Stimulated activated naive CD8-positive, alpha-beta T cell treated with anti-CD3 and anti-CD28 coated beads, Interleukin-15, amount 100 ng/mL, for 72 hours (primary cell): ENCODE measurements at regions not wholly inside any gene's neighbourhood (a gene's known extent, or its start where the extent isn't known, plus 50 kb on each side); places are given as distances from the start of the nearest gene placed in this dataset.
A peak's percentile ranks its signal among the peaks of the same experiment; 100 is the strongest.

Experiments used
- ATAC-seq: fragments of 150-1000 bp; cut with Tn5 transposase; 2 replicates; pipeline ENCODE4 v1.10.0; 2021; ENCODE audit warnings: mild to moderate bottlenecking, moderate library complexity
- DNase-seq, 2 donors: peaks; one replicate each; pipeline ENCODE4 v3.0.0; 2021 to 2022
- H3K27ac Mint-ChIP-seq, 2 donors: one replicate each; pipeline ENCODE4 v1.8.0; 2022; ENCODE audit warnings: mild to moderate bottlenecking in 2 of 2, mixed read lengths in 2 of 2, moderate library complexity in 2 of 2
- H3K27me3 Mint-ChIP-seq: one replicate; pipeline ENCODE4 v1.8.0; 2022; ENCODE audit warnings: mixed read lengths
- H3K4me1 Mint-ChIP-seq: one replicate; pipeline ENCODE4 v1.8.0; 2022; ENCODE audit warnings: mild to moderate bottlenecking, mixed read lengths
- H3K4me3 Mint-ChIP-seq, 2 donors: one replicate each; pipeline ENCODE4 v1.8.0; 2022; ENCODE audit warnings: mild to moderate bottlenecking in 2 of 2, mixed read lengths in 2 of 2, moderate library complexity in 1 of 2
- H3K9me3 Mint-ChIP-seq, 2 donors: one replicate each; pipeline ENCODE4 v1.8.0; 2022; ENCODE audit warnings: mixed read lengths in 2 of 2

- Mint-ChIP-seq H3K4me3 (no peak overlapping the region), H3K27me3 (no peaks in the 10 kb centered on the region), H3K9me3 (no peaks in the 10 kb centered on the region), H3K4me1 (peaks cover 7% of the 10 kb centered on the region), H3K27ac (no peak overlapping the region)
- no peak for ATAC-seq
- DNase-seq: no peak
Measured at GRCh38 chr3:13222891-13223573, 149.8 kb upstream of the IQSEC1 start.

- ATAC-seq (no peak), DNase-seq (no peak)
- H3K4me1 Mint-ChIP-seq: peaks cover 7% of the 10 kb centered on the region
- no peak overlapping the region for H3K4me3 Mint-ChIP-seq
- no peaks in the 10 kb centered on the region for H3K9me3 Mint-ChIP-seq
- H3K27ac Mint-ChIP-seq: no peak overlapping the region
- no peaks in the 10 kb centered on the region for H3K27me3 Mint-ChIP-seq
Measured at GRCh38 chr3:13222131-13222530, 148.9 kb upstream of the IQSEC1 start.

GRCh38 chr3:13221491-13222061 is 148.3 kb upstream of the IQSEC1 start:
- peak; percentile 18 for ATAC-seq

DNA sequence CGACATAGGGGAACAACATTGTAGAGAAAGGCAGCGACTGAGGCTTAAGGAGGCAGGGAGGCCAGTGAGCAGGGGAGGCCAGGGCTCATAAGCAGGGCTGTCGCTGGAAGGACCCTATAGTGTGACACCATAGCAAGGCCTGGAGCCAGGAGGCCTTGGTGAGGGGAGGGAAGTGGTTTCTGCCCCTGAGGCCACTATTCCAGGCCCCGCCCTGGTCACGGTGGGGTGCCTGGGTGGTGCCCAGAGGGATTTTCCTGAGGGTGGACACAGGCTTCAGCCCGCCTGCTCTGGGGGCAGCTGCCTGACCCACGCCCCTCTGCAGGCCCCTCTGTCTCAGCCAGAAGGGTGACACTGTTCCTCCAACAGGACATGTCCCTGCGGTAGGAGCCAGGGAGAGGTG is 147.8 kb upstream of the IQSEC1 start:
- Mint-ChIP-seq H3K27me3 (no peaks in the 10 kb centered on the region), H3K9me3 (no peaks in the 10 kb centered on the region), H3K4me3 (no peak overlapping the region), H3K27ac (no peak overlapping the region), H3K4me1 (peaks cover 7% of the 10 kb centered on the region)
- DNase-seq (no peak), ATAC-seq (peak; percentile 11)

More at GRCh38 chr3:13221491-13222061, 148.3 kb upstream of the IQSEC1 start:
- H3K27ac Mint-ChIP-seq: no peak overlapping the region
- DNase-seq: no peak
- H3K27me3 Mint-ChIP-seq: no peaks in the 10 kb centered on the region
- H3K4me3 Mint-ChIP-seq: no peak overlapping the region
- peaks cover 7% of the 10 kb centered on the region for H3K4me1 Mint-ChIP-seq
- no peaks in the 10 kb centered on the region for H3K9me3 Mint-ChIP-seq

DNA sequence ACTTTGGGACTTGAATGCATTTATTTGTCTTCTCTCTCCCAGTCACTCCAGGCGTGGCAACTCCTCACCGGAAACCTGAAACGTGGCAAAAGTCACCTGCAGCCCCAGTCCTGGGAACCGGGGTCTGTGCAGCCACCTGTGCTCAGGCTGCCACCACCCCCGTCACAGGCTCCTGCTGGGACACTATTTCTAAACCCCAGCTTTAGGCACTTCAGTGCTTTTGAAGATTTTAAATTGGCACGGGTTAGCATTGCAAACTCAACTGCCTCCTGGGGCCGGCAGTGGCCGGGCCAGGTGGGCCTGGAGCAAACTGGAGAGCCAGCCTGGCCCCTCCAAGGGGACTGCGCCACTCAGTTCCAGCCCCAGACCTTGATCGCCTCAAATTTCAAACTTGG is 146.7 kb upstream of the IQSEC1 start:
- no peak overlapping the region for H3K4me3 Mint-ChIP-seq
- H3K4me1 Mint-ChIP-seq: peaks cover 7% of the 10 kb centered on the region
- no peaks in the 10 kb centered on the region for H3K27me3 Mint-ChIP-seq

GRCh38 chr3:13219077-13219901 is 146.1 kb upstream of the IQSEC1 start:
- H3K4me3 Mint-ChIP-seq: no peak overlapping the region
- peak overlapping the region in 1 of 2 donors; percentile 49 for H3K27ac Mint-ChIP-seq
- no peaks in the 10 kb centered on the region for H3K9me3 Mint-ChIP-seq
- ATAC-seq (no peak), DNase-seq (no peak)
- no peaks in the 10 kb centered on the region for H3K27me3 Mint-ChIP-seq
- H3K4me1 Mint-ChIP-seq: peaks cover 7% of the 10 kb centered on the region

More for the DNA sequence above, 146.7 kb upstream of the IQSEC1 start:
- Mint-ChIP-seq H3K9me3 (no peaks in the 10 kb centered on the region), H3K27ac (no peak overlapping the region)
- DNase-seq (no peak), ATAC-seq (no peak)

GRCh38 chr3:13218541-13218908 is 145.3 kb upstream of the IQSEC1 start:
- peak overlapping the region in 1 of 2 donors; percentile 49 for H3K27ac Mint-ChIP-seq
- H3K9me3 Mint-ChIP-seq: no peaks in the 10 kb centered on the region
- ATAC-seq (no peak), DNase-seq (no peak)
- peaks cover 4% of the 10 kb centered on the region for H3K4me1 Mint-ChIP-seq
- no peak overlapping the region for H3K4me3 Mint-ChIP-seq
- H3K27me3 Mint-ChIP-seq: no peaks in the 10 kb centered on the region

DNA sequence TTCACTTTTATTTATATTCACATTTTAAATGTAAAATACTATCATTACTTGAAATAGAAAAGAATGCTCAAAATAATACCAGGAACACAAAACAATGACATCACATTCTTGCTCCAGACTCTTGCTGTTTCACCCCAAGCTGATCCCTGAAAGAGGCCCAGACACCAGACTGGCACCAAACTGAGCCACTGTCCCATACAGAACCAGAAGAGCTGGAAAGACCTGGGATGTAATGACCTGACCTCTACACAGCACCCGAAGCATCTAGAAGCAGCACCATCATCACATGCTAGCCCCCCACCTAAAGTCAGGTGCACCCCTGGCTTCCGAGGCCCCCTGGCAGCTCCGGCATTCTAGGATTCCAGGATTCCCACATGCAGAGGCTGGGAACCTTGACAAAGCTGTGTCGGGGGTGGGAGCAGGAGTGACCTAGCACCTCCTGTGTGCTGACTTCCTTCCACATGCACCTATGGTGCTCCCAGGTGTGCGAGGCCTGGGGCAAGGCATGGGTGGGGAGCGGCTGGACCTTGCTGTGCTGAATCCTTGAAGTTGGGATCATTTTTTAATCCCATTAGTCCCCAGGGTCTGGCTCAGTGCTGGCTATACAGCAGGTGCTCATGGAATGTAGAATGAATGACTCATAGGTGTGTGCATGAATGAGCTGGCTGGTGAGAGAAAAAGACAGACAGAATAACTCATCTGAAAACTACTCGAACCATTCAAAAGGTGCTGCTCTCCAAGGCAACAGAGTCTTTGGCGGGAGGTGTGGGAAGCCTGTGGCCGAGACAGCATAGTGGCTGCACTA is 144.7 kb upstream of the IQSEC1 start:
- no peak overlapping the region for H3K27ac Mint-ChIP-seq
- no peak overlapping the region for H3K4me3 Mint-ChIP-seq
- DNase-seq: no peak

GRCh38 chr3:13217253-13217652 is 144.0 kb upstream of the IQSEC1 start:
- ATAC-seq: no peak
- Mint-ChIP-seq H3K27ac (no peak overlapping the region), H3K4me1 (no peaks in the 10 kb centered on the region), H3K4me3 (no peak overlapping the region), H3K27me3 (no peaks in the 10 kb centered on the region), H3K9me3 (no peaks in the 10 kb centered on the region)
- no peak for DNase-seq

More for the DNA sequence above, 144.7 kb upstream of the IQSEC1 start:
- H3K27me3 Mint-ChIP-seq: no peaks in the 10 kb centered on the region
- no peaks in the 10 kb centered on the region for H3K4me1 Mint-ChIP-seq
- no peaks in the 10 kb centered on the region for H3K9me3 Mint-ChIP-seq
- no peak for ATAC-seq

- no peak overlapping the region for H3K27ac Mint-ChIP-seq
- H3K4me1 Mint-ChIP-seq: no peaks in the 10 kb centered on the region
- H3K9me3 Mint-ChIP-seq: no peaks in the 10 kb centered on the region
- H3K27me3 Mint-ChIP-seq: no peaks in the 10 kb centered on the region
- no peak overlapping the region for H3K4me3 Mint-ChIP-seq
- DNase-seq: no peak
- ATAC-seq: no peak
Measured at GRCh38 chr3:13215940-13216546, 142.8 kb upstream of the IQSEC1 start.

GRCh38 chr3:13214847-13215472 is 141.7 kb upstream of the IQSEC1 start:
- DNase-seq (no peak), ATAC-seq (no peak)
- H3K27me3 Mint-ChIP-seq: peaks cover under 1% of the 10 kb centered on the region
- no peaks in the 10 kb centered on the region for H3K4me1 Mint-ChIP-seq
- H3K27ac Mint-ChIP-seq: no peak overlapping the region
- H3K9me3 Mint-ChIP-seq: no peaks in the 10 kb centered on the region
- H3K4me3 Mint-ChIP-seq: no peak overlapping the region

DNA sequence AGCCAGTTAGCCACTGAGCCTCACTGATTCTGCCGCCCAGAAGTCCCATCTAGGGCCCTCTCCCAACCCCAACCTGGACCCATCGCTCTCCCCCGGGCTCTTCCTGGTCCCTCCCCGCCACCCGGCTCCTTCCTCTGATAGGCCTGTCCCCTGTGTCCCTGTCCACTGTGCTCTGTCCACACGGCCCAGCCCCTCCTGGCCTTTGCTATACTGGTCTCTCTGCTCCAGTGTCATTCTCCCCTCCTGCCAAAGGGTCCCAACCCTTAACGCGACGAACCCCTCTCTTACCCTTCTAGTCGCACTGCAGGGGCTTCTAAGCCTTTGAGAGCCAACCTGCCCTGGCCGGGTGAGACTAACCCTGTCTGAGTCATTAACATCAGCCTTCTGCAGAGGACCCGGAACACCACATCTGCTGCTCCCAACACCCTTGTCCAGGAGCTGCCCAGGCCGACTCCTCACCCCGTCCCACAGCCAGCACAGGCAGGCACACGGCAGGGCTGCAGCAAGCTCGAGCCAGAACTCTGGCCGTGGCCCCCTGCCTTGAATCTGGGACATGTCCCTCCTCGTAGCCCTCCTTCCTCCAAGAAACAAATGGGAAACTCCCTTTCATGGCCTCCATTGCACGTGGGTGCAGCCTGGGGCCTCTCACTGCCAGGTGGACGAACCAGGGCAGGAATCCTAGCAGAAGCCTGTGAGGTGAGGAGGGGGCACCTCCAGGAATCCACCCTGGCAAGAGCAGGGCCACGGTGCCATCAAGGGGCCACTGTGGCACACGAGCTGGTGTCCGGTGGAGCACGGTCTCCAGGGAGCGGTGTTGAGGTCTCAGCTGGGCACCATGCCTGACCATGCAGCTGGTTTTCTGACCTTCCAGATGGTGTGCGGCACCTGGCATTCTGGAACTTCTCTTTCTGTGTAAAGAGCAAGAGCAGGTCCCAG is 140.9 kb upstream of the IQSEC1 start:
- Mint-ChIP-seq H3K4me3 (no peak overlapping the region), H3K9me3 (no peaks in the 10 kb centered on the region), H3K4me1 (no peaks in the 10 kb centered on the region), H3K27ac (peak overlapping the region in 1 of 2 donors; percentile 43), H3K27me3 (peaks cover 6% of the 10 kb centered on the region)
- ATAC-seq (no peak), DNase-seq (no peak)

- DNase-seq (no peak), ATAC-seq (no peak)
- peaks cover 6% of the 10 kb centered on the region for H3K27me3 Mint-ChIP-seq
- no peak overlapping the region for H3K27ac Mint-ChIP-seq
- H3K9me3 Mint-ChIP-seq: no peaks in the 10 kb centered on the region
- H3K4me3 Mint-ChIP-seq: no peak overlapping the region
- H3K4me1 Mint-ChIP-seq: no peaks in the 10 kb centered on the region
Measured at GRCh38 chr3:13213490-13213889, 140.3 kb upstream of the IQSEC1 start.
